Stimulated activated CD4-positive, alpha-beta T cell treated with anti-CD3 and anti-CD28 coated beads, Interleukin-1b, Interleukin-23, amount 100 ng/mL, for 4 hours (primary cell): ENCODE measurements at regions not wholly inside any gene's neighbourhood (a gene's known extent, or its start where the extent isn't known, plus 50 kb on each side); places are given as distances from the start of the nearest gene placed in this dataset.

ENCODE experiments used
- DNase-seq, 2 donors: peaks; one replicate each; pipeline ENCODE4 v3.0.0-alpha.2; 2020; ENCODE audit warnings: low read depth in 2 of 2

DNA sequence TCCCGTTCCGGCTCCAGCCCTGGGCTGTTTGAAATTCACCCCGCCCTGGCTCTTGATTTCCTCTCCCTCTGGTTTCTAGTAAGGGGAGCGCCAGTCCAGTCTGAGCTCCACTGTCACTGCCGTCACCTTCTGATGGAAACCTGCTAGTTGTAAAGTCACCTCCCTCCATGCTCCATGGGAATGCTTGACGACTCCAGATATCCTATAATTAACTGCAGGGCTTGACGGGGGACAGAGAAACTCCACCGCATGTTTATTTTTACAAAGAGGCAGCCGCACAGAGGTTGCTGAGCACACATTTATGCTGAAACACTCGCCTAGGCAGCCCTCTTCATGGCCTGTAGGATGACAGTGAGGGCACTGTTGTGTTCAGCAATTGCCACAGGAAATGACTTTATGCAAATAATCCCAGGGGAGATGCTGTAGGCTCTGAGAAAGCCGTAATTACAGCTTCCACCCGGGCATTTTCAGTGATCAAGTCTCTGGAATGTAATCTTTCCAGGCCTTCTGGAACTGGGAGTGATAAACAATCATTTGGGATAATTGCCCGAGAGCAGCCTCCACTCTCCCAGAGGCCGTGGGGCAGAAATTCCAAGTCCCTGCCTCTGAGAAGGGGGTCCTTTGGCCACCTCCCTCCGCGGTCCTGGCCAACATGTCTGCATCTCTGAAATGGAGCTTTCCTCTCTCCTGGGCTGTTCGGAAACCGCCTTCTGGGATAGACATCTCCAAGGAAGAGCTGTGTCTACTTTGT is 300.5 kb downstream of the KLF6 start:
- no peak for DNase-seq

DNA sequence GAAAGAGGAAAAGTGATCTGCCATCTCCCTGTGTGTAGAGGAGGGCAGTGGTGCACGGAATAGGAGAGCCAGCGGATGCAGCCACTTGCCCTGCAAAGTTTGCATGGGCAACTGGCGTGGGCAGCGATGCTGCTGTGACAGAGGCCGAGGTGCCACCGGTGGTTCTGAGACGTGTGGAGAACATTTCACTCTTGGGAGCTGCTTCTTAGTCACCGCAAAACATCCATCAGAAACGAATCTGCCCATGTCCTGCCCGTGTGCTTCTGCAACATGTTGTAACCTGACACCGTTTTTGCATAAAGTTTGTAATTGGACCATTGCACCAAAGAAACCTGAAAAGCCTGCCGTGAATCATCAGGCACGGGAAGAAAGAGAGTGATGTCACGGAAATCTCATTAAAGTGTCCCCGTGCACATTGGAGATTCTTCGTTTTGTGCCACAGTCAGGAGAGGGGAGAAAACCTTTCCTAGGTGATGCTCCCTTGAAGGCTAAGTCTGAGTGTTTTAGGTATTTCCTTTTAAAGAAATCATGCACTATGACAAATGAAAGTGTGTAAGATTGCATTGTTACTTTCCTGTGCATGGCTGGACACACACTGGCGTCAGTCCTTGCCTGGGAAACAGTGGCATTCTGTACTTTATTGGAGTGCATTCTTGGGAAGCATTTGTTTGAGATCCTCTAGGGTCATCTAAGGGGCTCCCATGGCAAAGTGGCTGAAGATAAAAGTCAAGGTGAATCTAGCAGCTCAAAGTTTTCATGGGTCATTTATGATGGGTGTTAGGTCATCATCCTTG is 302.6 kb downstream of the KLF6 start:
- no peak for DNase-seq

DNA sequence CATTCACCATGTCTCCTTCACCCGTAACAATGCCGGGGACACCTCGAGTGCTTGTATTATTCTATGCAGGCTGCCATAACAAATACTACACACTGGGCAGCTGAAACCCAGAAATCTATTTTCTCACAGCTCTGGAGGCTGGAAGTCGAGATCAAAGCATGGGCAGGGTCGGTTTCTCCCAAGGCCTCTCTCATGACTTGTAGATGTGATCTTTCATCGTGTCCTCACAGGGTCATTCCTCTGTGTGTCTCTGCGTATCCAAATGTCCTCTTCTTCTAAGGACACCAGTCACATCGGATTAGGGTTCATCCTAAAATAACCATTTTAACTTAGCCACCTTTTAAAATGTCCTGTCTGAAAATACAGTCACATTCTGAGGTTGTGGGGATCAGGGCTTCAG is 303.5 kb downstream of the KLF6 start:
- no peak for DNase-seq

DNA sequence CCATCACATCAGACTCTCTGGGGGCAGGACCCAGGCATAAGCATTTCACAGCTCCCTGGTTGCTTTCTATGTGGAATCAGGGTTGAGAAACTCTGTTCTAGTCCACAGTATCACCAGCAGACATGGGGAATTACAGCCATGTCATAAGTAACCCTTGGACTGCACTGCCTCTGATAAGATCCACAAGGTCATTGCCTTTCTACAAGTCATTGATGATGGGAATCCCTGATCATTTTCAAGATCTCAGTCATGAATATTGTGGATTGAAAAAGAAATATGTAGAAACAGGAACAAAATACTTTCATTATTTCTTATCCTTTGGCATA is 304.1 kb downstream of the KLF6 start:
- no peak for DNase-seq

DNA sequence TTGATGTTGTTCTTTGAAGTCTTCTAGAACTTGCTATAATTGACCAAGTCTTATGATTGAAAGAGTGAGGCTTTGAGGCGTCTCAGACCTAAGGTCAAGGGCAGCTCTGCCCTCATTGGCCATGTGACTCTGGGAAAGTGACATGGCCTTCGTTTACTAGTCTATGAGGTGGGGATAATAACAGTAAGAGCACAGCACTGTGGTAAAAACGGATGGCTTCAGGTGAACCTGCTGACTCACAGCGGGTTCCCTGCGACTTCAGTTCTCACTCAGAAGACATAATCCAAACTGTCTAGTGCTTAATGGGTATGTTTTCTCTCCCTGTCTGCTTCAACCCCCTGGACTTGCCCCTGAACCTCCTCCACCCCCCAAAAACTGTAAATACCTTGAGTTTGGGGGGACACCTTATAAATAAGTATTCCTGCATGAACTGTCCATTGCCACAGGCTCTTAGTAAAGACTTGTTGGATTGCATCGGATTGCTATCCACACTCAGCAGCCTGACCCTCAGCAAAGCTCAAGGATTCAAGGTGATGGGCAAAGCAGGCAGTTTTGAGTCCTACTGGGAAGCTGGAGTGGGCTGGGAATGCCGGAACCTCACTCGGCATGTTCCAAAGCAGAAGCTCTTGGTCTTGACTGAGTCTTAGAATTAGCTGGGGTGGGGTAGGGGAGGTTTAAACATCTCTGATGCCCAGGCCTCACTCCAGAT is 304.6 kb downstream of the KLF6 start:
- no peak for DNase-seq

DNA sequence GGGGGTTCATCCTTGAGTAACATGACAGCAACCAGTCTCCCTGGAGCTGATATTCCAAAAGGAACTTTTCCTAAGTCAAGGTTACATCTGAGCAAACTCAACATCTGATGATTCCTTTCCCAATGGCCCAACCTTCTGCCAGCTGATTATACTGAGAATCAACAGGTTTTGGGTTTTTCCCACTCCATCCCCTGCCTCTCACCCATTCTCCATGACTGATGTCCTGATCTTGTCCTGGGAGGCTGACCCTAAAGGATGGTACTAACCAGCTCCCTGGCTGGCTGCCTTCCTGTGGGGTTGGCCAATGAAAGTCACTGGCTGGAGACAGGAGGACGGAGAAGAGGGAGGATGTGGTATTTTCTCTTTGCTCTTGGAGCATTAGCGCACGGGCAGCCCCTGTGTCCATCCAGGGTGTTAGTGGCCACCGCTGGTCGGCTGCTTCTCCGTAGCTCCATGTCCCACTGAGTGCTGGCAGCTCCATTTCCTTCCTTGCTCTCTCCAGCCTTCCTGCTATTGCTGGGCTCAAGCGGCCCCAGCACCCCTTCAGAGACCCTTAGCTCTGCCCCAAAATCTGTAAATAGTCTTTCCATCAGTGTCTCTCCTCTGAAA is 306.2 kb upstream of the PITRM1 start:
- no peak for DNase-seq

DNA sequence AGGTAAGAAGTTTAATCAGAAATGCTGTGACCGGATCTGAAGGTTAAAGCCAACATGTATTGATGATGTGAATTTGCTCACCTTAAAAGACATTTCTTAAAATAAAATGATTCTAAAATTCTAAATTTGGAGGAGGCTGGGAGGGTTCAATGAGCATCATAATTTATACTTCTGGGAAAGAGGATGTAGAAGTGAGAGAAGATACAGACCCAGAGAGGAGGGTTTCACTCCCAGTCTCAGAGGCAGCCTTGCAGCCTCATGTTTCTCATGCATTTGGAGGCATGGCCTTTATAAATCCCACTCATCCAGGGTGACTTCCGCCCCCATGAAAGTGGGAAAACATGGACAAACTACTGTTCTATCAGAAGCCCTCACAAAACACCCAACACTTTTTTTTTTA is 305.6 kb upstream of the PITRM1 start:
- no peak for DNase-seq

DNA sequence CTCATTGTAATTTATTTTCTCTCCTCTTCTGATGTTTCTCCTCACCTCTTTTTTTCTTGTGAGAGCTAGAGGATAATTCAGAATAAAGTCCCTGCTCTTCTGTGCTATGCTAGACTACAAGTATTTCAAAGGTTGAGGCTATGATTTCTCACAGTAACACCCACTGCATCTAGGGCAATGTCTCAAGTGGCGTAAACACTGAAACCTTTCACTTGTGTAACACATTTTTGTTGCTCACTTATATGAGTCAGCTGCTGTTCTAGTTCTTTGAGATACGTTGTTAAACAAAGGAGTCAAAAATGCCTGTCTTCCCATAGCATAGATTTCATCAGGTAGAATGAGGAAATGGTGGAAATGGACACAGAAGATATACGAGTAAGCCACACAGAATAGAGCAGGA is 305.1 kb upstream of the PITRM1 start:
- no peak for DNase-seq

DNA sequence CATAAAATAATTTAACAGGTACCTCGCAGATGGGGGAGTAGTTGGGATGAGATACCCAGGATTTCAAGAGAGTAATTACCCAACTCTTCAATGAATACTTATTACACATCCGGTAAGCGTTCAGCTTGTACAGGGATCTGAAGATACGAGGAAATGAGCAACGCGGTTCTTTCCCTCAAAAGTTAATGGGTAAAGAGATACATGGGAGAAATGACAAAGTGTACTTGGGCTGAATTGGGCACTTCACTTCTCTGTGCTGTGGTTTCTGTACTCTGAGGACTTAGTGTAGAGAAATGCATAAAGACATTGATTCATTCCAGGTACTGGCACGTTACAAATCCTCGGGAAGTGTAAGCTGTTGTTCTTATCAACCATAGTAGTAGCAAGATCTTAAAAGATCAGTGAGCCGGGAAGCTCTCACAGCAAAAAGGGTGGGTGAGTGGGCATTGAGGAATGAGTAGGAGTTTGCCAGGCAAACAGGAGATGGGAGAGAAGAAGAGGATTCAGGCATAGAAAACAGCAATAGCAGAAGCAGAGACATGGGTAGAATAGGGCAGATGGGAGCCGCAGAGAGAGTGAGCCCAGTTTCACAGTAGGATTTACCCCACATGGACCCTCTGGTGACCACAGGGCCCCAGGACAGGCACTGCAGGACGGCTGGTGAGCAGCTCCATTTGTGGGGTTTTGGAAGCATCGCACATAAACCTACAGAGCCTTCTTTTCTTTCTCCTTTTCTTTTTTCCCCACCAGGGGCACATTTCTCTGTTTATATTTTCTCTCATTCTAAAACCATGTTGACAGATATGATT is 304.3 kb upstream of the PITRM1 start:
- no peak for DNase-seq

DNA sequence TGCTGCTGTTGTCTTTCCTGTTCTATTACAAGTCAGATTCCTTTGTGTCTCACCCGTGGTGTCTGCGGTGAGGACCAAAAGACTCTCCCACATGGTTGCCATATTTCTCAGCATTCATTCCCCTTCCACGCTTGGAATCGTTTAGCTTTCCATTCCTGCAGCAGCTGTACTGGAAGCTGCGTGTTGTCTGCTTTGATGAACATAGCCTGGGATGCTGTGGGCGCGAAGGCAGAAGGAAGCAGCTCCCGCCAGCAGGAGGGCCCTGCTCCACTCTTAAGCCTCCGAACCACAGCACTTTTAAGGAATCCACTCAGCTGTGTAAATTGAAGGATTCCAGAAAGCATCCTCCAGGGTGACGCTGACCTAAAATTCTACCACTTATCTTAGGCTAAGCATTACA is 303.6 kb upstream of the PITRM1 start:
- DNase-seq = no peak

DNA sequence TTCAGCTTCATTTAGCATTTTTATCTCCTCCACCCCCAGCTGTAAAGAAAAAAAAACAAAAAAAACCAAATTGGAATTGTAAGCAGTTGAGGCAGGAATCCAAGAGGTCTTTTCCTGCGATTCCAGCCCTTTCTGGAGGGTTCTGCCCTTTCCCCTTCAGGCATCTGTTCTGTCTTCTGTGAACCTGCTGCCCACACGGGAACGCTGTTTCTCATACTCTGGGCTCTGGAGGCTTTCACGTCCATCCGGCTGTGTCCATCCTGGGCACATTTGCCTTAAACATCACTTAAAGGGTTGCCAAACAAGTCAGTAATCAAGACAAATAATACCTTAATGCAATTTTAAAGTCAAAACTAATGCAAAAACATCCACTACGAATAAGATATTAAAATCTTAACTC is 302.8 kb upstream of the PITRM1 start:
- DNase-seq = no peak

DNA sequence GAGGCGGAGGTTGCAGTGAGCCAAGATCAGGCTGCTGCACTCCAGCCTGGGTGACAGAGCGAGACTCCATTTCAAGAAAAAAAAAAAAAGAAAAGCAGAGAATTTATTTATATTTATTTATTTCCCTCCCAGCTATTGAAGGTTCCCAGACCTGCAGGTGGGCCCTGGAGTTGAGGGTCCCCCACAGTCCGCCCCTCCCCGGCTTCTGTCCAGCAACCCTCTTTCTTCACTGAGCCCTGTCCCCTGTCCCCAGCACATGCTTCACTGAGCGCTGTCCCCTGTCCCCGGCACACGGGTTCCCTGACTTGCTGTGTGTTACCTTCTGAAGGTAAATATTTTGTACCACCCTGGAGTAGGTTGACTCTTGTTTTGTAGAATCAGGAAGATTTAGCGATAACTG is 301.7 kb upstream of the PITRM1 start:
- DNase-seq = no peak

DNA sequence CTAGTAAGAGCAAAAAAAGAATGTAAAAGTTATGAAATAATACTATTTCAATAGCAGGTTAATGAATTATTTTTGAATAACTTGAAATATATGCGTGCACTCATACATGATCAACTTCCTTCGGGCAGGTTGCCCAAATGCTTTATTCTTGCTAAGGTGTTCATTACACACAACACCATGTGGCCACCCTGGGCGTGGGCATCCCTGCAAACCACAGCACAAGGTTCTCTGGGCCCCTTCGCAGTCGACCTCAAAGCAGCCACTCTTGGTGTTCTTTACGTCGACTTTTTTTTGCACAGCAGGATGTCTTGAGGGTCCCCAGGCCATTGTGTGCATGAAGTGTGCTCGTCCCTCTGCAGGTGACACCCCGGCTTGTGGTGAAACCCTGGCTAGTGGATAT is 300.7 kb upstream of the PITRM1 start:
- DNase-seq = no peak

DNA sequence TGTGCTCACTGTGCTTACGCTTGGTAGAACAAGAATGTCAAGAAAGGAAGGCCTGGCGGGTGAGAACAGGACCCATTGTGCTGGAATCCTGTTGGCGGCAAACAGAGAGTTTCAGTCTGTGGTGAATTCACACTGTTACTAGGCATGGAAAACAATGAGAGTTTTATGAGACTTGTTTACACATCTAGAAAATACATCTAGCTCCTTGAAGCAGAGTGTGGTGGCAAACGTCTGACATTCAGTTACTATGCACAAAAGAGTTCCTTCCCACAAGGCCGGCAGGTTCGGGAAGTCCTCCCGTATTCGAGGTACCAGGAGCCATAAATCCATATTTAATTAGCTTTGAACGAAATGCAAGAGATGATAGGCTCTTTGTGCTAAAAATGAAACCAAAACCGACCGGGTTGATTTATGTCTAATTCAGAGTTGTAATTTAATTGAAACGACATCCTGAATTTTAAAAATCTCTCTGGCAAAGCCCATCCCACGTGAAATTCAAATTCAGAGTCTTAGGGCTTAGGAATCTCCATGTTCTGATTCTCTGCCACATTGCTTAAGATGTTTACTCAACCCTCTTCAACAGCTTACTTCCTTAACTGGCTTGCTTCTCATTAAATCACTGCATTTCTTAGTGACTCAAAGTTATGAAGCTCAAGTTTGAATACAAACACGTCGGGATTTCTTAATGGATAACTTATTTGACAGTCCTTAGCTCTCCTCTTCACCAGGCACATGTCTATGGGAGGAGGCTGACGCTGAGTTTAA is 299.9 kb upstream of the PITRM1 start:
- no peak for DNase-seq

DNA sequence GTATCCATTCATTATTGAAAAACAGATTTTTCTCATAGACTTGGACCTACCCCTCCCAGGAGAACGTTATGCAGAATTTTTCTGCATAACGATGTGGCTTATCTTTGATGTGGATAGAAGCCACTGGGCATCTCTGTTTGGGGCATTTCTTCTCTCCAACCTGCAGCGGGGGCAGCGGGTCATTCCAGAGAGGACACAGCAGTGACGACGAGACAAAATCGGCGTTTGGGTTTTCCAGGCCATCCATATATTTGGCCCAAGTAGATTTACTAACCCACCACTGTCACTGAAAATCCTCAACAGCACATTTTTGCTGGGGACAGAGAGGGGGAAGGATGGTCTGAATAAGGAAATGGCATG is 299.3 kb upstream of the PITRM1 start:
- no peak for DNase-seq

DNA sequence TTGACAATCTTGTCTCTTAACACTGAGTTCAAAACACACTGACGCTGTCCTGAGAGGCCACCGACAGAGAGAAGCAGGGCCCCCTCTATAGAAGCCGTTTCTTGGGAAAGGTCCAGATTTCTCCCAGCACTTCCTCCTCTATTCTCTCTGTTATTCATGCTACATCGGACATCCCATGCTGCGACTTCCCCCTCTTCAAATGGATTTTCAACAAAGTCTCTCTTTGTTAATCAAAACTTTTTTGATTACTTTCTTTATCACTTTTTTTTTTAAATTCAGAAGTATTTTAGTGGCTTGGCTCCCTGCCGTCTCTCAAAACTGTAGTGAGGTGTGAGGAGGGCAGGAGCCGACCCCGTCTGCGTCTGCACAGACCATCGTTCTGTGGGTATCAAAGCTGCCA is 298.9 kb upstream of the PITRM1 start:
- DNase-seq = no peak

DNA sequence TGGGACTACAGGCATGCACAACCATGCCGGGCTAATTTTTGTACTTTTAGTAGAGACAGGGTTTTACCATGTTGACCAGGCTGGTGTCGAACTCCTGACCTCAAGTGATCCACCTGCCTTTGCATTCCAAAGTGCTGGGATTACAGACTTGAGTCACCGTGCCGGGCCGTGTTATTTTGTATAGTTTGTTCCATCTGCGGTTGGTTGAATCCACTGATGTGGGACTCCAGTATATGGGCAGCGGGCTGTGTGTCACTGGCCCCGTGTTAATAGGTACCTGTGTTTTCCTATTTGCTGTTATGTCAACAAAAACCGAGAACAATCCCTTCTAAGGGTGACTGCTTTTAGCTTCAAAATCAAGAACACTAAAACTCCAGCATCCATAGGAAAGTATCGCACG is 297.6 kb upstream of the PITRM1 start:
- no peak for DNase-seq

DNA sequence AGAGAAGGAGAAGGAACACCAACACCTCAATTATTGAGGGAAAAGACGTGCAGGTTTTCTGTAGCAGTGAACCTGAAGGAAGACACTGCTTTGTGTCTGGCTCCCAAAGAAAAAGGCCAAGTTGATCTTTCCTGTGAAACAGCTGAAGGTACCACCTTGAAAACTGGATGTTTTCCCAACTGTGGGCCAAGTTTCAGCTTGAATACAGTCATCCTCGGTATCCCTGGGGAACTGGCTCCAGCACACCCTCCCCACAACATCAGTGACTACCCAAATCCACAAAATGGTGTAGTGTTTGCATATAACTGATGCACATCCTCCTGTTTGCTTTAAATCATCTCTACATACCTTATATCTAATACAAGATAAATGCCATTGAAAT is 297.0 kb upstream of the PITRM1 start:
- DNase-seq = no peak

DNA sequence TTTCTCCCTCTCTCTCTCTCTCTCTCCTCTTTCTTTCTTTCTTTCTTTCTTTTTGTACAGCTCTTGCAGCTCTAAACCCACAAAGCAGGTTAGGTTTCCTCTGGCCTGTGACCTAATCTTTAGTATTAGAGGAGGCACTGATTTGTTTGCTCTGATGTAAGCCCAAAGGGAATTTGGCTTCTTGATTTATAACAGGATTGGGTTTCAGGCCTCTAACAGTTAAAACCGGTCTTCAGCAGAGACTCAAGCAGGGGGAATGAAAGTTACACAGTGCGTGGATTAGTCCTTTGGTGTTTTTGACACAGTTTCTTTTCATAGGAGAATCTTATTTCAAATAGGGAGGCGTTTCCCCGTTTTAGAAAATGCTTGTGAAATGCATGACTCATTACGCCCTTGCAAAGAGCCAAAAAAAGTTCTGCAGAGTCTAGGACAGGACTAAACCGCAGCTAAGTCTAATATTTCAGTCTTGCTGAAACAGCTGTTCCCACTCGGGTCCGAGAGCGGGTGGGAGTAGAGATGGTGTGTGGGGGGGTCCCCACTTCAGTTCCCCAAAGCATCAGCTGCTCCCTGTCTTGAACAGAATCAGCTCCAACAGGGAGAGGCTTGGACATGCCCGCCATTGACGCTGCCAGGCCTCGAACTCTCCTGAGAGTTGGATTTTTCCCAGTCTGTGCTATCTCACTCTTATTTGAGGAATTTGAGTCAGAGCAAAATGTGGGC is 296.5 kb upstream of the PITRM1 start:
- no peak for DNase-seq
